ENCODE measurements at regions not wholly inside any gene's neighbourhood (a gene's known extent, or its start where the extent isn't known, plus 50 kb on each side); places are given as distances from the start of the nearest gene placed in this dataset.

GRCh38 chr6:1104988-1105670 is 206.8 kb upstream of the FOXQ1 start (continued):
- no peak for TF ChIP-seq POLR2AphosphoS5 (IDR thresholded peaks at IDR 0.05; ENCODE audit: low read depth, low read length)
- TF ChIP-seq GATA2 (CRISPR knock-in tag; IDR thresholded peaks at IDR 0.05), result no peak
- no peak for TF ChIP-seq PBX3 (IDR thresholded peaks at IDR 0.05)
- no peak for TF ChIP-seq MAX (IDR thresholded peaks at IDR 0.05; ENCODE audit: low read depth)
- TF ChIP-seq RAD21 (IDR thresholded peaks at IDR 0.05; ENCODE audit: low read length), result no peak
- TF ChIP-seq MXI1 (IDR thresholded peaks at IDR 0.05; ENCODE audit: low read depth, low read length), result no peak

- H3K9ac ChIP-seq, result no peak overlapping the region
- H3K4me1 ChIP-seq (ENCODE audit: control insufficient read depth in 1 of 2, insufficient read depth in 2 of 2, low read depth in 1 of 2, low read length in 1 of 2), result no peaks in the 10 kb centered on the region
- no peak overlapping the region for H3K4me3 ChIP-seq (ENCODE audit: low read depth in 2 of 2, low read length in 1 of 2)
- TF ChIP-seq MXI1 (IDR thresholded peaks at IDR 0.05; ENCODE audit: low read depth, low read length) (no peak), RFX5 (IDR thresholded peaks at IDR 0.05; ENCODE audit: low read length) (no peak), TEAD4 (IDR thresholded peaks at IDR 0.05; ENCODE audit: borderline replicate concordance, insufficient read depth) (no peak), ZBTB33 (IDR thresholded peaks at IDR 0.05; ENCODE audit: borderline replicate concordance, low read depth) (no peak), TAF1 (IDR thresholded peaks at IDR 0.05; ENCODE audit: borderline replicate concordance, low read depth, low read length) (no peak), MEF2A (IDR thresholded peaks at IDR 0.05; ENCODE audit: borderline replicate concordance, low read depth) (no peak), CHD2 (IDR thresholded peaks at IDR 0.05; ENCODE audit: low read length, partially characterized antibody) (no peak), NRF1 (IDR thresholded peaks at IDR 0.05; ENCODE audit: low read depth, low read length) (no peak)
- CTCF ChIA-PET, result no interaction called here
- H3K27ac ChIP-seq (ENCODE audit: low read depth in 2 of 2, low read length in 1 of 2), result no peak overlapping the region
- DNase-seq, result no peak
- no peaks in the 10 kb centered on the region for H3K9me2 ChIP-seq
- no peaks in the 10 kb centered on the region for H3K79me2 ChIP-seq (ENCODE audit: insufficient read depth)
- no peaks in the 10 kb centered on the region for H3K36me3 ChIP-seq (replicated peaks in 1 of 2; ENCODE audit: control insufficient read depth in 1 of 2, insufficient read depth in 2 of 2, low read length in 1 of 2)
- H3K27me3 ChIP-seq (ENCODE audit: insufficient read depth), result peaks cover 12% of the 10 kb centered on the region; the same call in 1 of the 2 replicates
- H3K9me3 ChIP-seq, result no peaks in the 10 kb centered on the region
- WGBS (ENCODE audit: low lambda C conversion rate), result 7% methylated on average over 6 of the region's 7 CpGs
- H3K4me2 ChIP-seq, result no peak overlapping the region
- H3F3A ChIP-seq (replicated peaks; ENCODE audit: insufficient read depth), result no peaks in the 10 kb centered on the region
- no peak overlapping the region for H2AFZ ChIP-seq (ENCODE audit: low read depth)
- POLR2A ChIA-PET, result no interaction called here
- H4K20me1 ChIP-seq (ENCODE audit: insufficient read depth), result no peaks in the 10 kb centered on the region
Observed at GRCh38 chr6:1103945-1104623, 207.8 kb upstream of the FOXQ1 start.

Measured in SK-N-SH (cell line).